SK-N-SH (cell line): ENCODE measurements at regions not wholly inside any gene's neighbourhood (a gene's known extent, or its start where the extent isn't known, plus 50 kb on each side); places are given as distances from the start of the nearest gene placed in this dataset.

Experiments
- CTCF ChIA-PET: fragments of 300-600, 350-600 bp; formaldehyde crosslinking; extraction: SDS; loops from one replicate; lab custom pipeline; 2021; lab: Yijun Ruan, JAX
- POLR2A ChIA-PET: fragments of 350-600 bp; sonication (Branson Sonifier 250); formaldehyde crosslinking; extraction: SDS; loops from one replicate; lab custom pipeline; 2020; ENCODE audit warnings: antibody characterized with exemption, inconsistent platforms; lab: Yijun Ruan, JAX
- DNase-seq: peaks from one replicate; pipeline ENCODE4 v3.0.0; 2012
- H2AFZ ChIP-seq: fragments of 200-600 bp; sonication (generic); 2 replicates; pipeline ENCODE4 v1.8.1; 2016; ENCODE audit warnings: antibody characterized with exemption, mild to moderate bottlenecking, low read depth
- H3F3A ChIP-seq: fragments of 200-600 bp; sonication (generic); replicated peaks from 2 replicates; pipeline ENCODE3; 2016; ENCODE audit warnings: antibody characterized with exemption, mild to moderate bottlenecking; ENCODE audit not compliant: insufficient read depth
- H3K27ac ChIP-seq, 2 experiments: fragments of 200-500 bp in 1 of 2; fragments of 200-600 bp in 1 of 2; sonication (Bioruptor generic) in 1 of 2; sonication (generic), shearing (Covaris generic) in 1 of 2; 2 replicates each; pipeline versions ENCODE4 v1.5.1 to v1.6.1; 2014 to 2016; ENCODE audit warnings: low read depth in 2 of 2, inconsistent platforms in 1 of 2, low read length in 1 of 2, mild to moderate bottlenecking in 1 of 2, mixed read lengths in 1 of 2
- H3K27me3 ChIP-seq: fragments of 200-600 bp; sonication (generic), shearing (Covaris generic); 2 replicates; pipeline ENCODE4 v1.6.1; 2016; ENCODE audit warnings: mixed run types; ENCODE audit not compliant: insufficient read depth
- H3K36me3 ChIP-seq, 2 experiments: fragments of 200-500 bp in 1 of 2; fragments of 200-600 bp in 1 of 2; sonication (Bioruptor generic) in 1 of 2; sonication (generic) in 1 of 2; replicated peaks in 1 of 2; 2 replicates each; pipeline versions ENCODE3 to v1.5.1; 2014 to 2016; ENCODE audit warnings: low read length in 1 of 2, mild to moderate bottlenecking in 1 of 2; ENCODE audit not compliant: insufficient read depth in 2 of 2, control insufficient read depth in 1 of 2
- H3K4me1 ChIP-seq, 2 experiments: fragments of 200-500 bp in 1 of 2; fragments of 200-600 bp in 1 of 2; sonication (Bioruptor generic) in 1 of 2; sonication (generic), shearing (Covaris generic) in 1 of 2; 2 replicates each; pipeline versions ENCODE4 v1.5.1 to v1.6.1; 2014 to 2016; ENCODE audit warnings: low read depth in 1 of 2, low read length in 1 of 2, mixed run types in 1 of 2; ENCODE audit not compliant: insufficient read depth in 2 of 2, control insufficient read depth in 1 of 2
- H3K4me2 ChIP-seq: fragments of 200-600 bp; sonication (generic), shearing (Covaris generic); 2 replicates; pipeline ENCODE4 v1.6.1; 2017; ENCODE audit warnings: mixed run types
- H3K4me3 ChIP-seq, 2 experiments: fragments of 200-500 bp in 1 of 2; fragments of 200-600 bp in 1 of 2; sonication (Bioruptor generic) in 1 of 2; sonication (generic), shearing (Covaris generic) in 1 of 2; 2 replicates each; pipeline versions ENCODE4 v1.5.1 to v1.8.1; 2014 to 2016; ENCODE audit warnings: low read depth in 2 of 2, inconsistent platforms in 1 of 2, low read length in 1 of 2, mild to moderate bottlenecking in 1 of 2, mixed read lengths in 1 of 2, moderate library complexity in 1 of 2
- H3K79me2 ChIP-seq: fragments of 200-600 bp; sonication (generic); 2 replicates; pipeline ENCODE4 v1.8.1; 2017; ENCODE audit warnings: mild to moderate bottlenecking; ENCODE audit not compliant: insufficient read depth
- H3K9ac ChIP-seq: fragments of 200-600 bp; sonication (generic); 2 replicates; pipeline ENCODE4 v1.6.1; 2017; ENCODE audit warnings: mixed run types
- H3K9me2 ChIP-seq: fragments of 200-600 bp; sonication (generic); 2 replicates; pipeline ENCODE4 v1.6.1; 2017; ENCODE audit warnings: mixed run types
- H3K9me3 ChIP-seq: fragments of 200-600 bp; sonication (generic); 2 replicates; pipeline ENCODE4 v1.6.1; 2017; ENCODE audit warnings: mixed run types, mild to moderate bottlenecking, moderate library complexity
- H4K20me1 ChIP-seq: fragments of 200-600 bp; sonication (generic); 2 replicates; pipeline ENCODE4 v1.6.1; 2017; ENCODE audit warnings: mild to moderate bottlenecking, mixed run types; ENCODE audit not compliant: insufficient read depth
- ELF1 ChIP-seq: IDR thresholded peaks from 2 replicates; pipeline ENCODE4 v1.4.0; 2012
- EP300 ChIP-seq, 2 experiments: IDR thresholded peaks; 2 replicates each; pipeline versions ENCODE4 v1.4.0 to v1.6.1; 2012; ENCODE audit warnings: borderline replicate concordance in 1 of 2, low read depth in 1 of 2, low read length in 1 of 2
- GABPA ChIP-seq: IDR thresholded peaks from 2 replicates; pipeline ENCODE4 v1.4.0; 2012; ENCODE audit warnings: low read depth, mild to moderate bottlenecking
- NFIC ChIP-seq: IDR thresholded peaks from 2 replicates; pipeline ENCODE4 v1.4.0; 2012; ENCODE audit warnings: borderline replicate concordance
- PBX3 ChIP-seq: IDR thresholded peaks from 2 replicates; pipeline ENCODE4; 2012
- TCF12 ChIP-seq: IDR thresholded peaks from 2 replicates; pipeline ENCODE4 v1.4.0; 2012
- WGBS: methylation state at CpG from one replicate; pipeline ENCODE4 v1.1.6; 2017; ENCODE audit warnings: low lambda C conversion rate; 5-methylcytosine and 5-hydroxymethylcytosine counted together
- TF ChIP-seq, protein P1 (sequence below): fragments of 150-350 bp; IDR thresholded peaks from 2 replicates; pipeline ENCODE4 v1.6.1; 2017; ENCODE audit warnings: antibody characterized with exemption, low read length, low read depth, borderline replicate concordance
- TF ChIP-seq, protein P2 (sequence below): IDR thresholded peaks from 2 replicates; pipeline ENCODE4 v1.4.0; 2012; ENCODE audit warnings: low read depth, borderline replicate concordance

- CTCF ChIA-PET, result interaction anchor here (0.7 kb wide), 1 partner anchor 61 kb away, joined by 3 read pairs; no protein-coding TSS in a partner anchor
- peaks cover 0 to 6% of the 10 kb centered on the region in 2 experiments; a peak in 1 of 4 replicates for H3K4me1 ChIP-seq
- H3K36me3 ChIP-seq, result no peaks in the 10 kb centered on the region
- no peaks in the 10 kb centered on the region for H3K79me2 ChIP-seq
- no peaks in the 10 kb centered on the region for H3K9me3 ChIP-seq
- no peak overlapping the region for H3K4me3 ChIP-seq
- no peak overlapping the region for H3K9ac ChIP-seq
- no peaks in the 10 kb centered on the region for H3K27me3 ChIP-seq
- H3K27ac ChIP-seq, result no peak overlapping the region
- no peak overlapping the region for H3K4me2 ChIP-seq
- H4K20me1 ChIP-seq, result no peaks in the 10 kb centered on the region
- H3F3A ChIP-seq, result peaks cover 7% of the 10 kb centered on the region
- H3K9me2 ChIP-seq, result no peaks in the 10 kb centered on the region
- TF ChIP-seq NFIC (no peak), ELF1 (no peak), PBX3 (no peak), GABPA (no peak)
- TF ChIP-seq, protein P1, sequence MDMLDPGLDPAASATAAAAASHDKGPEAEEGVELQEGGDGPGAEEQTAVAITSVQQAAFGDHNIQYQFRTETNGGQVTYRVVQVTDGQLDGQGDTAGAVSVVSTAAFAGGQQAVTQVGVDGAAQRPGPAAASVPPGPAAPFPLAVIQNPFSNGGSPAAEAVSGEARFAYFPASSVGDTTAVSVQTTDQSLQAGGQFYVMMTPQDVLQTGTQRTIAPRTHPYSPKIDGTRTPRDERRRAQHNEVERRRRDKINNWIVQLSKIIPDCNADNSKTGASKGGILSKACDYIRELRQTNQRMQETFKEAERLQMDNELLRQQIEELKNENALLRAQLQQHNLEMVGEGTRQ, result no peak
- 84% methylated on average over 7 of the region's 10 CpGs for WGBS
- POLR2A ChIA-PET, result no interaction called here
- DNase-seq, result no peak
- H2AFZ ChIP-seq, result no peak overlapping the region
These were observed 437.8 kb downstream of the LTN1 start for GRCh38 chr21:28554660-28555475.

DNA sequence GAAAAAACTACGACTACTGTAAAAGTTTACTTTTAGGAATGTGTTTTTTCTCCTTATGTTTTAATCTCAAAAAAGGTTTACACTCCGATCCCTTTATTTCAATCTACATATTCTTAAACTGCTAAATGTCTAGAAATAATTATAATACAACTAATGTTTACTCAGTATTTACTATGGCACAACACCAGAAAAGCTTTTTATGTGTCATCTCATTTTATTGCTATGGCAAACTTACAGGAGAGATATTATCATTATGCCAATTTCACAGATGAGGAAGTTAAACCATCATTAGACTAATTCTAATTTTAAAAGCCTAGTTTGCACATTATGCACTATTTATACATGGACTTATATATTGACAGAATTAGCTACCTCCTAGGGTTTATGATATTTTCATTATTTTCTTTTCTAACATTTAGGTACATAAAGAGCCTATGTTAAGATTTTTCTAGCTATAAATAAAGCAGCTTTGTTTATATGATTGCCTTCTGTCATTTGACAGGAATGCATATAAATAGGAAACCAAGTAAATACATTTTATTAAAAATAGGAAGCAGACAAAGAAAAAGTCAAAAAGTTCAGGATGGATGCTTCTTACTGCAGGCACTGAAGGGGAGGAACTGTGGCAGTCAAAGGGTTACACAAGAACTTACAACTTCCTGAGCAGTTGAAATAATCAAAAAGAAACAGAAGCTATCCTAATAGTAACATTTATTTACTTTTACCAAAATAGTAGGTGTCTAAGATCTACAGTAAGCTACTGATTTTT lies 442.4 kb downstream of the LTN1 start:
- TF ChIP-seq, protein P2, sequence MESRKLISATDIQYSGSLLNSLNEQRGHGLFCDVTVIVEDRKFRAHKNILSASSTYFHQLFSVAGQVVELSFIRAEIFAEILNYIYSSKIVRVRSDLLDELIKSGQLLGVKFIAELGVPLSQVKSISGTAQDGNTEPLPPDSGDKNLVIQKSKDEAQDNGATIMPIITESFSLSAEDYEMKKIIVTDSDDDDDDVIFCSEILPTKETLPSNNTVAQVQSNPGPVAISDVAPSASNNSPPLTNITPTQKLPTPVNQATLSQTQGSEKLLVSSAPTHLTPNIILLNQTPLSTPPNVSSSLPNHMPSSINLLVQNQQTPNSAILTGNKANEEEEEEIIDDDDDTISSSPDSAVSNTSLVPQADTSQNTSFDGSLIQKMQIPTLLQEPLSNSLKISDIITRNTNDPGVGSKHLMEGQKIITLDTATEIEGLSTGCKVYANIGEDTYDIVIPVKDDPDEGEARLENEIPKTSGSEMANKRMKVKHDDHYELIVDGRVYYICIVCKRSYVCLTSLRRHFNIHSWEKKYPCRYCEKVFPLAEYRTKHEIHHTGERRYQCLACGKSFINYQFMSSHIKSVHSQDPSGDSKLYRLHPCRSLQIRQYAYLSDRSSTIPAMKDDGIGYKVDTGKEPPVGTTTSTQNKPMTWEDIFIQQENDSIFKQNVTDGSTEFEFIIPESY, result no peak
- TF ChIP-seq EP300 (IDR thresholded peaks at IDR 0.05; ENCODE audit: borderline replicate concordance in 1 of 2, low read depth in 1 of 2, low read length in 1 of 2) (0 out of 4 replicates have a peak, but pooled peaks of 1 of the 2 experiments have one; percentile 18), TCF12 (0 out of 2 replicates have a peak, but pooled peaks have one; percentile 21), NFIC (peak; percentile 23; the same call in 1 of the 2 replicates)
- TF ChIP-seq, all 33 proteins: peak for 3
- Histone ChIP-seq H3K4me1 (peaks cover 0 to 6% of the 10 kb centered on the region in 2 experiments; a peak in 1 of 4 replicates), H3K9me2 (no peaks in the 10 kb centered on the region), H3K79me2 (no peaks in the 10 kb centered on the region), H3K36me3 (no peaks in the 10 kb centered on the region), H4K20me1 (no peaks in the 10 kb centered on the region), H3F3A (peaks cover 7% of the 10 kb centered on the region), H2AFZ (no peak overlapping the region), H3K27ac (peak overlapping the region in 1 of 2 experiments; percentile 57; a peak in 1 of 4 replicates), H3K4me2 (0 out of 2 replicates have a peak overlapping the region, but pooled peaks have one; percentile 10), H3K27me3 (no peaks in the 10 kb centered on the region), H3K9me3 (no peaks in the 10 kb centered on the region), H3K4me3 (no peak overlapping the region), H3K9ac (no peak overlapping the region)
- ChIA-PET CTCF (no interaction called here), POLR2A (no interaction called here)
- no peak for DNase-seq
- WGBS, result 79% methylated on average over 2 of the region's 2 CpGs
